ENCODE measurements at regions not wholly inside any gene's neighbourhood (a gene's known extent, or its start where the extent isn't known, plus 50 kb on each side); places are given as distances from the start of the nearest gene placed in this dataset.

DNA sequence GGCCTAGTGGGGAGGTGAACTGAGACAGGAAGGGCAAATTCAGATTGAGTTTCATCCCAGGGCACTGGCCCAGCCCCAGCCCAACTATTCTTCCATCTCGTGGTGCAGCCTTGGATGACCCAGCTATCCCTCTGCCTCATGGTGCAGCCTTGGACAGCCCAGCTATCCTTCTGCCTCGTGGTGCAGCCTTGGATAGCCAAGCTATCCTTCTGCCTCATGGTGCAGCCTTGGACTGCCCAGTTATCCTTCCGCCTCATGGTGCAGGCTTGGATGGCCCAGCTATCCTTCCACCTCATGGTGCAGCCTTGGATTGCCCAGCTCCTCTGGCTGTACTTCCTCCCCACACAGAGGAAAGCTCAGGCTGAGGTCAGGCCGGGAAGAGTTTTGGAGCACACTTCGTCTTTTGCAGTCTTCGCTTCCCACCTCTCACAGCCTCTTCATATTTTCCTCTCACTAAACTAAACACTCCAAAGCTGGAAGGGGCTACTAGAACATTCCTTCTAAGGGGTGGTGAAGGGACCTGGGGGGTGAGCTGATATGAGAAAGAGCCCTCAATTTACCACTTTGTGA, 69.8 kb upstream of the TTC34 start:
- TF ChIP-seq ZFP3 (CRISPR knock-in tag; IDR thresholded peaks at IDR 0.05): no peak
- no peak for TF ChIP-seq RARB (CRISPR knock-in tag; IDR thresholded peaks at IDR 0.05)

Data from SK-N-SH treated with all-trans-retinoic acid at 6 μM for 48 hours (cell line).